GM10248 (cell line): ENCODE measurements at regions not wholly inside any gene's neighbourhood (a gene's known extent, or its start where the extent isn't known, plus 50 kb on each side); places are given as distances from the start of the nearest gene placed in this dataset.

ENCODE experiments used
- CTCF ChIA-PET: fragments of 300-600 bp; sonication (Branson Sonifier 250); formaldehyde crosslinking; extraction: SDS; loops from one replicate; lab custom pipeline; 2021; ENCODE audit warnings: antibody characterized with exemption; lab: Yijun Ruan, JAX
- POLR2A ChIA-PET: fragments of 350-650 bp; sonication (Branson Sonifier 250); formaldehyde crosslinking; extraction: SDS; loops from one replicate; lab custom pipeline; 2020; ENCODE audit warnings: antibody characterized with exemption; lab: Yijun Ruan, JAX
- DNase-seq: peaks from one replicate; pipeline ENCODE4 v3.0.0; 2012; ENCODE audit errors: extremely low spot score
- CTCF ChIP-seq: IDR thresholded peaks from 2 replicates; pipeline ENCODE4 v1.5.1; 2012; ENCODE audit warnings: mild to moderate bottlenecking, low read depth; ENCODE audit errors: extremely low read depth, missing control alignments, control extremely low read depth

DNA sequence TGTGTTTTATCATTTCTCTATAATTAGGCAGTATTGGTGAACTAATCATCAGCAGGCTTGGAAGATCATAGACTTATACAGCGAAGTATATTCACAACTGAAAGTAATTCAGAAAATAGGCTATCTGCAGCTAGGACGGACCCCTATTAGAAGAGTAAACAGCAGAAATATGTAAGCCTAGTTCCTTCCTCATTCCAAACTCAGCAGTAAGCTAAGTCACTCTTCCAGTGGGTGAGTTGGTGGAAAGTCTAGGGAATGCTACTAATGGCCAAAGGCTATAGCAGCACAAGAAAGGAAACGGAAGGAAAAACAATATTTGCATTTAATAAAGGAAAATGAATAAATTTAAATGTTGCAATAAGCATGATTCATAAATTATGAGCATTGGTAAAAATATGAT, 918.1 kb upstream of the TMPRSS15 start:
- POLR2A ChIA-PET: no interaction called here

GRCh38 chr21:19322360-19322759, 918.8 kb upstream of the TMPRSS15 start:
- no peak for TF ChIP-seq CTCF
- CTCF ChIA-PET: interaction anchor here (1.1 to 1.4 kb wide), 2 partner anchors 11 to 17 kb away, joined by 3 read pairs; no protein-coding TSS in a partner anchor
- POLR2A ChIA-PET: no interaction called here
- DNase-seq: no peak

More for the DNA sequence above, 918.1 kb upstream of the TMPRSS15 start:
- DNase-seq: no peak
- CTCF ChIA-PET: interaction anchor here (1.1 to 1.4 kb wide), 2 partner anchors 11 to 16 kb away, joined by 3 read pairs; no protein-coding TSS in a partner anchor
- no peak for TF ChIP-seq CTCF

- ChIA-PET POLR2A (no interaction called here), CTCF (interaction anchor here (0.7 to 1.2 kb wide), 3 partner anchors 10 to 124 kb away, joined by 3 read pairs; no protein-coding TSS in a partner anchor)
- no peak for TF ChIP-seq CTCF
- no peak for DNase-seq
These were observed 923.1 kb upstream of the TMPRSS15 start for GRCh38 chr21:19326531-19327319.

- CTCF ChIA-PET: no interaction called here
- no peak for DNase-seq
- POLR2A ChIA-PET: no interaction called here
- TF ChIP-seq CTCF: no peak
These were observed 925.4 kb upstream of the TMPRSS15 start for GRCh38 chr21:19328954-19329353.

DNA sequence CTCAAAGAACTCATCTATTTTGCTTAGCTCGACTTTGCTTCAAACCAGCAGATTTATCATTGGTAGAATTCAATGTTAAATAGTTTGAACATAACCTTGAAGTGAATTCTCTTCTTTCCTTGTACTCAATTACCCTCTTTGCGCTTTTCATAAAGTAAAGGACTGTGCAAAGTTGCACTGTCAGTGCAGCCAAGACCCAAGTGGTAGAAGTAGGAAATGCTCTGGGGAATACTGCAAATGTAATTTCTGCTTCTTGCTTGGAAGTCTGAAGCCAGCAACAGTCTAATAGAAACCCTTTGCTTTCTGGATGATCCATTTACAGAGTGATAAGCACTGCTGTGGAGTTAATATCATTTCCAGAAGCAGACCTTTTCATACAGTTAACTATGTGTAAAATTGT, 936.7 kb upstream of the TMPRSS15 start:
- TF ChIP-seq CTCF: no peak
- no peak for DNase-seq
- CTCF ChIA-PET: no interaction called here
- POLR2A ChIA-PET: no interaction called here

DNA sequence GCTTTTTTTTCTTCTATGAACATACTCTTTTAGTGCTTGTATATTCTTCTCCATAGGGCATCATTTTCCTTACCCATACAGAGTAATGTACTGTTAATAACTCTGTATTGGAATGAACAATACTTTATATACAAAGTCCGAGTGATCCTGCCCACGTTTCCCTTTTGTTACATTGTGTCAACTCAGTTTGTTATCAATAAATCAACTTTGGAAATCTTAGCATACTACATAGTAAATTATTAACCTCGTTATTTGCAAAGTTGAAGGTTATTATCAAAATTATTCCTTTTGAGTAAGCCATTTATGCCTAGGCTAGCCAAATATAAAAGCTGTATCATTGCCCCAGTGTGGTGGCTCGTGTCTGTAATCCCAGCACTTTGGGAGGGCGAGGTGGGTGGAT, 937.4 kb upstream of the TMPRSS15 start:
- ChIA-PET POLR2A (no interaction called here), CTCF (no interaction called here)
- no peak for DNase-seq
- TF ChIP-seq CTCF: no peak
